Astrocyte (in vitro differentiated cells and primary cell): ENCODE measurements at regions not wholly inside any gene's neighbourhood (a gene's known extent, or its start where the extent isn't known, plus 50 kb on each side); places are given as distances from the start of the nearest gene placed in this dataset.

Source experiments
- DNase-seq: peaks from one replicate; pipeline ENCODE4 v3.0.0-alpha.2; 2010; ENCODE audit warnings: low read depth
- FAIRE-seq: peaks from 2 replicates; lab custom pipeline; 2011; peaks lifted over from hg19 to GRCh38; lab: Jason Lieb, UNC
- H2AFZ ChIP-seq: 2 replicates; pipeline ENCODE4 v1.6.0; 2012; ENCODE audit warnings: low read depth, low read length, inconsistent platforms
- H3K27ac ChIP-seq: 2 replicates; pipeline ENCODE4 v1.5.1; 2011; ENCODE audit warnings: low read depth, low read length, inconsistent platforms
- H3K27me3 ChIP-seq: 2 replicates; pipeline ENCODE4 v1.6.0; 2011; ENCODE audit warnings: low read length, inconsistent platforms; ENCODE audit not compliant: insufficient read depth
- H3K36me3 ChIP-seq: 2 replicates; pipeline ENCODE4 v1.5.1; 2011; ENCODE audit warnings: low read length, inconsistent platforms; ENCODE audit not compliant: insufficient read depth
- H3K4me1 ChIP-seq: 2 replicates; pipeline ENCODE4 v1.5.1; 2011; ENCODE audit warnings: low read length, inconsistent platforms; ENCODE audit not compliant: insufficient read depth
- H3K4me2 ChIP-seq: 2 replicates; pipeline ENCODE4 v1.6.0; 2012; ENCODE audit warnings: low read length, inconsistent platforms
- H3K4me3 ChIP-seq: 2 replicates; pipeline ENCODE4 v1.5.1; 2011; ENCODE audit warnings: low read depth, mild to moderate bottlenecking, low read length, inconsistent platforms; ENCODE audit not compliant: insufficient read depth
- H3K79me2 ChIP-seq: 2 replicates; pipeline ENCODE4 v1.6.0; 2012; ENCODE audit warnings: mild to moderate bottlenecking, low read length, inconsistent platforms; ENCODE audit not compliant: insufficient read depth
- H3K9ac ChIP-seq: 2 replicates; pipeline ENCODE4 v1.6.0; 2012; ENCODE audit warnings: mild to moderate bottlenecking, low read length, inconsistent platforms
- H3K9me3 ChIP-seq: 2 replicates; pipeline ENCODE4 v1.5.1; 2012; ENCODE audit warnings: low read depth, mild to moderate bottlenecking, low read length, inconsistent platforms; ENCODE audit not compliant: insufficient read depth
- H4K20me1 ChIP-seq: 2 replicates; pipeline ENCODE4 v1.6.0; 2012; ENCODE audit warnings: low read length, inconsistent platforms; ENCODE audit not compliant: insufficient read depth
- H3K27ac Mint-ChIP-seq: one replicate; pipeline ENCODE4 v1.8.0; 2021; ENCODE audit warnings: mild to moderate bottlenecking, mixed read lengths; ENCODE audit not compliant: unreplicated experiment
- H3K27me3 Mint-ChIP-seq: one replicate; pipeline ENCODE4 v1.8.0; 2021; ENCODE audit warnings: low read depth, mixed read lengths; ENCODE audit not compliant: unreplicated experiment
- H3K36me3 Mint-ChIP-seq: one replicate; pipeline ENCODE4 v1.8.0; 2021; ENCODE audit warnings: low read depth, mixed read lengths; ENCODE audit not compliant: unreplicated experiment
- H3K4me1 Mint-ChIP-seq: one replicate; pipeline ENCODE4 v1.8.0; 2021; ENCODE audit warnings: low read depth, mixed read lengths; ENCODE audit not compliant: unreplicated experiment
- H3K4me3 Mint-ChIP-seq: one replicate; pipeline ENCODE4 v1.8.0; 2021; ENCODE audit warnings: mild to moderate bottlenecking, moderate library complexity, mixed read lengths; ENCODE audit not compliant: unreplicated experiment
- H3K9me3 Mint-ChIP-seq: one replicate; pipeline ENCODE4 v1.8.0; 2021; ENCODE audit warnings: mild to moderate bottlenecking, mixed read lengths; ENCODE audit not compliant: unreplicated experiment
- CTCF ChIP-seq: IDR thresholded peaks from 2 replicates; pipeline ENCODE4 v1.5.1; 2011; ENCODE audit warnings: low read depth, mild to moderate bottlenecking, inconsistent platforms, low read length, moderate library complexity; ENCODE audit not compliant: insufficient read depth
- EZH2 ChIP-seq: IDR thresholded peaks from 2 replicates; pipeline ENCODE4 v1.6.1; 2012; ENCODE audit warnings: mild to moderate bottlenecking, low read length, inconsistent platforms; ENCODE audit not compliant: insufficient read depth

- H3K9me3 Mint-ChIP-seq = no peaks in the 10 kb centered on the region
- no peak overlapping the region for H3K27ac Mint-ChIP-seq
- H3K4me3 Mint-ChIP-seq = no peak overlapping the region
- H2AFZ ChIP-seq = no peak overlapping the region
- no peak overlapping the region for H3K27ac ChIP-seq
- no peaks in the 10 kb centered on the region for H4K20me1 ChIP-seq
- H3K4me1 Mint-ChIP-seq = peaks cover 5% of the 10 kb centered on the region
- H3K4me2 ChIP-seq = no peak overlapping the region
- no peaks in the 10 kb centered on the region for H3K36me3 Mint-ChIP-seq
- H3K79me2 ChIP-seq = no peaks in the 10 kb centered on the region
- no peaks in the 10 kb centered on the region for H3K36me3 ChIP-seq
- no peaks in the 10 kb centered on the region for H3K4me1 ChIP-seq
- TF ChIP-seq CTCF (no peak), EZH2 (no peak)
- H3K9ac ChIP-seq = no peak overlapping the region
- H3K27me3 ChIP-seq = no peaks in the 10 kb centered on the region
- H3K27me3 Mint-ChIP-seq = no peaks in the 10 kb centered on the region
- no peak for FAIRE-seq
- no peak for DNase-seq
- H3K4me3 ChIP-seq = no peak overlapping the region
- no peaks in the 10 kb centered on the region for H3K9me3 ChIP-seq
Observed at GRCh38 chr4:156663663-156664062, 307.9 kb downstream of the PDGFC start.

GRCh38 chr4:156662921-156663320 is 308.7 kb downstream of the PDGFC start:
- TF ChIP-seq EZH2 (no peak), CTCF (no peak)
- H3K27me3 Mint-ChIP-seq = no peaks in the 10 kb centered on the region
- FAIRE-seq (peak; percentile 70), DNase-seq (peak; percentile 39)
- H3K9me3 ChIP-seq = no peaks in the 10 kb centered on the region
- no peaks in the 10 kb centered on the region for H3K27me3 ChIP-seq
- H3K27ac Mint-ChIP-seq = no peak overlapping the region
- H3K9ac ChIP-seq = no peak overlapping the region
- no peaks in the 10 kb centered on the region for H3K9me3 Mint-ChIP-seq
- peaks cover 5% of the 10 kb centered on the region for H3K4me1 Mint-ChIP-seq
- H3K4me2 ChIP-seq = no peak overlapping the region
- no peaks in the 10 kb centered on the region for H4K20me1 ChIP-seq
- no peaks in the 10 kb centered on the region for H3K4me1 ChIP-seq
- no peak overlapping the region for H2AFZ ChIP-seq
- H3K27ac ChIP-seq = no peak overlapping the region
- H3K36me3 Mint-ChIP-seq = no peaks in the 10 kb centered on the region
- no peaks in the 10 kb centered on the region for H3K79me2 ChIP-seq
- H3K4me3 Mint-ChIP-seq = no peak overlapping the region
- H3K36me3 ChIP-seq = no peaks in the 10 kb centered on the region
- no peak overlapping the region for H3K4me3 ChIP-seq

GRCh38 chr4:156661555-156661954 is 310.0 kb downstream of the PDGFC start:
- no peaks in the 10 kb centered on the region for H3K9me3 ChIP-seq
- no peaks in the 10 kb centered on the region for H3K36me3 ChIP-seq
- DNase-seq (no peak), FAIRE-seq (no peak)
- peaks cover 6% of the 10 kb centered on the region for H3K4me1 Mint-ChIP-seq
- no peak overlapping the region for H3K4me3 ChIP-seq
- H3K79me2 ChIP-seq = no peaks in the 10 kb centered on the region
- H3K36me3 Mint-ChIP-seq = no peaks in the 10 kb centered on the region
- no peaks in the 10 kb centered on the region for H4K20me1 ChIP-seq
- H2AFZ ChIP-seq = no peak overlapping the region
- no peaks in the 10 kb centered on the region for H3K4me1 ChIP-seq
- no peak overlapping the region for H3K27ac ChIP-seq
- H3K27ac Mint-ChIP-seq = no peak overlapping the region
- H3K9me3 Mint-ChIP-seq = no peaks in the 10 kb centered on the region
- H3K9ac ChIP-seq = no peak overlapping the region
- H3K4me3 Mint-ChIP-seq = no peak overlapping the region
- no peaks in the 10 kb centered on the region for H3K27me3 ChIP-seq
- no peak for TF ChIP-seq EZH2
- no peak for TF ChIP-seq CTCF
- H3K4me2 ChIP-seq = no peak overlapping the region
- no peaks in the 10 kb centered on the region for H3K27me3 Mint-ChIP-seq
